ENCODE measurements at regions not wholly inside any gene's neighbourhood (a gene's known extent, or its start where the extent isn't known, plus 50 kb on each side); places are given as distances from the start of the nearest gene placed in this dataset.

- no peak for TF ChIP-seq ETS1 (IDR thresholded peaks at IDR 0.05)
- TF ChIP-seq CREB1 (CRISPR knock-in tag; IDR thresholded peaks at IDR 0.05; ENCODE audit: low read depth): no peak
- TF ChIP-seq EZH2 (IDR thresholded peaks at IDR 0.05; ENCODE audit: low read depth, unreplicated experiment): no peak
- no peak for TF ChIP-seq POLR2AphosphoS5 (IDR thresholded peaks at IDR 0.05; ENCODE audit: low read depth)
These were observed 1698.3 kb downstream of the STIM2 start (continued) for GRCh38 chr4:28558895-28559294.

- Histone ChIP-seq H3K4me3 (no peak overlapping the region), H3K4me2 (no peak overlapping the region), H3K36me3 (ENCODE audit: insufficient read depth) (peaks cover 8% of the 10 kb centered on the region; the same call in 1 of the 2 replicates), H3K27me3 (ENCODE audit: insufficient read depth) (no peaks in the 10 kb centered on the region), H3K9me2 (ENCODE audit: insufficient read depth) (peaks cover 3% of the 10 kb centered on the region; the same call in 1 of the 2 replicates), H3K27ac (ENCODE audit: low read depth) (no peak overlapping the region), H3F3A (replicated peaks; ENCODE audit: low read depth) (no peaks in the 10 kb centered on the region), H3K79me2 (replicated peaks; ENCODE audit: insufficient read depth) (no peaks in the 10 kb centered on the region), H3K4me1 (ENCODE audit: insufficient read depth) (no peaks in the 10 kb centered on the region), H2AFZ (no peak overlapping the region), H4K20me1 (replicated peaks; ENCODE audit: insufficient read depth) (no peaks in the 10 kb centered on the region)
- ATAC-seq (no peak), DNase-seq (ENCODE audit: low spot score) (no peak)
- Mint-ChIP-seq H3K9me3 (peaks cover 13% of the 10 kb centered on the region), H3K4me1 (no peaks in the 10 kb centered on the region), H3K4me3 (no peak overlapping the region), H3K27me3 (ENCODE audit: insufficient read depth, low read depth, poor library complexity) (no peaks in the 10 kb centered on the region), H3K27ac (no peak overlapping the region), H3K36me3 (ENCODE audit: low read depth) (peaks cover 8% of the 10 kb centered on the region)
- no peak for TF ChIP-seq REST (IDR thresholded peaks at IDR 0.05; ENCODE audit: unreplicated experiment)
- TF ChIP-seq STAT1 (IDR thresholded peaks at IDR 0.05; ENCODE audit: unreplicated experiment): no peak
- no peak for TF ChIP-seq EZH2 (IDR thresholded peaks at IDR 0.05; ENCODE audit: low read depth, unreplicated experiment)
- no peak for TF ChIP-seq EZH2phosphoT487 (IDR thresholded peaks at IDR 0.05; ENCODE audit: unreplicated experiment)
- TF ChIP-seq ZNF114 (CRISPR knock-in tag; IDR thresholded peaks at IDR 0.05): no peak
- no peak for TF ChIP-seq POLR2AphosphoS5 (IDR thresholded peaks at IDR 0.05; ENCODE audit: low read depth)
- TF ChIP-seq CTCF (conservative IDR thresholded peaks at IDR 0.05; ENCODE audit: low read depth in 2 of 2): no peak
- no peak for TF ChIP-seq JUNB (IDR thresholded peaks at IDR 0.05; ENCODE audit: unreplicated experiment)
- TF ChIP-seq ZNF462 (CRISPR knock-in tag; IDR thresholded peaks at IDR 0.05): no peak
- no peak for TF ChIP-seq ZNF331 (CRISPR knock-in tag; IDR thresholded peaks at IDR 0.05; ENCODE audit: low read depth)
- TF ChIP-seq ETS1 (IDR thresholded peaks at IDR 0.05): no peak
These were observed 1702.3 kb downstream of the STIM2 start for GRCh38 chr4:28562913-28563312.
